GM21360 (cell line): ENCODE measurements at regions not wholly inside any gene's neighbourhood (a gene's known extent, or its start where the extent isn't known, plus 50 kb on each side); places are given as distances from the start of the nearest gene placed in this dataset.
"Not testable (repeated sequence)": the region's sequence is repeated elsewhere in the genome, so short reads cannot be mapped to it uniquely, and the experiment has no call there.

Experiments
- ATAC-seq: cut with Tn5 transposase; IDR thresholded peaks from one replicate; pipeline ENCODE4 v1.9.1; 2021; ENCODE audit warnings: mild to moderate bottlenecking, moderate library complexity; ENCODE audit not compliant: unreplicated experiment

- ATAC-seq: peak; percentile 46
Observed at GRCh38 chr3:72538070-72538745, 310.0 kb downstream of the SHQ1 start.

- no peak for ATAC-seq
Observed at GRCh38 chr3:72537448-72537847, 310.8 kb downstream of the SHQ1 start.

GRCh38 chr3:72536878-72537267, 311.4 kb downstream of the SHQ1 start:
- ATAC-seq: no peak

DNA sequence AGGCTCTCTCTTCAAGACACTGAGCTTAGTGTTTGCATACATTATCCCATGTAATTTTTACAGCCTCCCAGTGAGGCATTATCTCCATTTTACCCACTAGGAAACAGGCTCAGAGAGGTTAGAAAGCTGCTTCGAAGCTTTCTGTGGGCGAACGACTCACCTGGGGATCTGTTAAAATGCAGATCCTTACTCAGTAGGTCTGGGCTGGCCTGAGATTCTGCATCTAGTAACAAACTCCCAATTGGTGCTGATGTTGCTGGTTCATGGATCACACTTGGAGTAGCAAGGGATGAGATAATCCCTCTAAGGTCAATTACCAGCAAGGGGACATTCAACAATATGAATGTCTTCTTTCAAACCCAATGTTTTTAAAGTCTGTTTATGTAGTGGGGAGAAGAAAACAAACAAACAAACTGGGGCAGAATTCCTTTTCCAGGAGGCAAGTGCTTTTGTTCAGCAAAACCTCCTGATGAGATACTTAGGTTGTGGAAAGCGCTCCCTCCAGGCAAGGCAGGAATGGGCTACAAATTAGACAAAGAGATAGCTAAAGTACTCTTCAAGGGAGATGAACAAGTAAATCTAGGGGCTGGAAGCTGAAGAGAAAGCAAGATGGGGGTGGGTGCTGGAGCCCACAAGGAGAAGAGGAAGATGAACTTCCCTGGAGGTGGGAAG, 311.9 kb downstream of the SHQ1 start:
- no peak for ATAC-seq

GRCh38 chr3:72535772-72536171, 312.5 kb downstream of the SHQ1 start:
- ATAC-seq: no peak

- no peak for ATAC-seq
Observed at GRCh38 chr3:72533591-72534473, 314.4 kb downstream of the SHQ1 start.

DNA sequence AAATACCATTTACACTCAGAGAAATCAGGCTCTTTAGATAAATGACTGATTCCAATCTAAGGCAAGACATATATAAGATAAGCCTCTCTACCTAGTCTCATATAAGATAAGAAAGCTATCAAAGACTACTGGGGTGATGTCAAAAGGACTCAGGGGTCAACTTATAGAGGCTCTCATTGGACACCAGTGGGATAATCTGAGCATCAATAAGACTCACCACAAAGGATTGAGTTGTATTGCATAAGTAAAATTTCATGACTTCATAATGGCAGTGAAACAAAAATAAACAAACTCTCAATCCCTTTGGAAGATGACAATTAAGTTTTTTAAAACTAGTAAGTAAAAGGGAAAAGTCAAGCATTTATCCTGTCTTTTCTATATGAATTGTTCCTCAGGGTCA, 317.8 kb downstream of the SHQ1 start:
- ATAC-seq: no peak

DNA sequence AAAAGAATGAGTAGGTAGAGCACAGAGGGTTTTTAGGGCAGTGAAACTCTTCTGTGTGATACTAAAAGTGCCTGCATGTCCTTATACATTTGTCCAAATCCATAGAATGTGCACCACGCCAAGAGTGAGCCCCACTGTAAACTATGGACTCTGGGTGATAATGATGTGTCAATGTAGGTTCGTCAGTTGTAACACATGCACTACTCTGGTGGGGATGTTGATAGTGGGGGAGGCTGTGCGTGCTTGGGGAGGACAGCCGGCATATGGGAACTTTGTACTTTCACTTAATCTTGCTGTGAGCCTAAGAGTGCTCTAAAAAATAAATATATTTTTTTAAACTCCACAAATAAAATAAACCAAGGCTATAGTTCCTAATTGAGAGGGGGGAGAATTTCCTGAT, 319.2 kb downstream of the SHQ1 start:
- no peak for ATAC-seq

DNA sequence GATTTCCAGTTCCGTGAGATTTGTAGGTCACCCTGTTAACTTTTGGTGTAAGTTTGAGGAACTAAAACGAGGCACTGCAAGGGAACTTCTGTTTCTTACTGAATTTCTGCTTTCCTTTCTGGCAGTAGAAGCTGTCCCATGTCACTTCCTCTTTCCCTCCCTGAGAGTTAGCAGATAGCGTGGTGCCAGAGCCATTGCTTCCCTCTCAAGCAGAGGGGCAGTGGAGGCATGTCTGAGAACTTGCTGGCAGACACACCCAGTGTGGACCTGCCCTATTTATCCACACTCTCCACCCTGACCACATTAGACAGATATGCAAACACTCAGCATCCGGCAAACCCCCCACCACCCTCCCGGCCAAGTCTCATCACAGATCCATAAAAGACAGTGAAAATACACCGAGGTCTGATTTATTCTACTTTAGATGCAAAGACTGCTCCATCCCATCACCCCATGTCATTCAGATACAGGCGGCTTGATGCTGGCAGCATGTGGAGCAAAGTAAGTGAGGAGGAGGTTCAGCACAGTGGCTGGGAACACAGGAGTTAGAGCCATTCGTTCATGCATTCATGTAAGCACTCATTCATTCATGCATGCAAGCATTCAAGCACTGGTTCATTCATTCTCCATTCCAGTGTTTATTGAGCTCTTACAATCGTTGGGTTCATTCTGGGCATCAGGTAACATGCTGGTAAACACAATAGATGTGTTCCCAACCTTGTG, 324.7 kb downstream of the SHQ1 start:
- peak; percentile 86 for ATAC-seq

- ATAC-seq: no peak
Observed at GRCh38 chr3:72520690-72521308, 327.4 kb downstream of the SHQ1 start.

- no peak for ATAC-seq
Observed at GRCh38 chr3:72519946-72520604, 328.2 kb downstream of the SHQ1 start.

DNA sequence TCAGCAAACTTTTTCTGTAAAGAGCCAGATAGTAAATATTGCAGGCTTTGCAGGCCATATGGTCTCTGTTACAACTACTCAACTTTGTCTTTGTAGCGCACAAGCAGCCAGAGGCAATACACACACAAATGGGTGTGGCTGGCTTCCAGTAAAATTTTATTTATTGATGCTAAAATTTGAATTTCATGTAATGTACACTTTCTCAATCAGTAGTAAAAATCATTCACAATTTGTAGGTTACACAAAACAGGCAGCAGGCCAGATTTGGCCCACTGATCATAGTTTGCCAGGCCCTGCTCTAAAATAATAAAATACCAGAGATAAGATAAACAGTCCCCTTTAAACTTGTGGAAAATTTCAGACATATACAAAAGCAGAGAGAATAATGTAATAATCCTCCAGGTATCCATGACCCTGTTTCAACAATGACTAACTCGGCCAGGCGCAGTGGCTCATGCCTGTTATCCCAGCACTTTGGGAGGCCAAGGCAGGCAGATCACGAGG, 330.3 kb downstream of the SHQ1 start:
- no peak for ATAC-seq

GRCh38 chr3:72517336-72517735, 330.9 kb downstream of the SHQ1 start:
- ATAC-seq: no peak

DNA sequence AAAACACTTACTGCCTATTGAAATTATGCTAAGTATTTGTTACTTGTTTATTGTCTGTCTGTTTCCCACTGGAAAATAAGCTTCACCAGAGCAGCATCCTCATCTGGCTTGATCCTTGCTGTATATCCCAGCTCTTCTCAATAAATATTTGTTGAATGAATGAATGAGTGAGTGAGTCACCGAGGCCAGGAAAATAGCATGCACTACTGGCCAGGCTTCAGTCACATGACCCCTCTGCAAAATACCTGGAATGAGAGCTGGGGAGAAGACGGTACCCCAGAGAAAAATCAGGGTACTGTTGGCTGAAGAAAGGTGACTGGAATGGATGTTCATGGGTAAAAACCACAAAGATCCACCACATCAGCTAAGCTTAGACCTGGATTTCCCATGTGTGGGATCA, 331.9 kb downstream of the SHQ1 start:
- no peak for ATAC-seq

GRCh38 chr3:72515941-72516340, 332.3 kb downstream of the SHQ1 start:
- ATAC-seq: no peak

DNA sequence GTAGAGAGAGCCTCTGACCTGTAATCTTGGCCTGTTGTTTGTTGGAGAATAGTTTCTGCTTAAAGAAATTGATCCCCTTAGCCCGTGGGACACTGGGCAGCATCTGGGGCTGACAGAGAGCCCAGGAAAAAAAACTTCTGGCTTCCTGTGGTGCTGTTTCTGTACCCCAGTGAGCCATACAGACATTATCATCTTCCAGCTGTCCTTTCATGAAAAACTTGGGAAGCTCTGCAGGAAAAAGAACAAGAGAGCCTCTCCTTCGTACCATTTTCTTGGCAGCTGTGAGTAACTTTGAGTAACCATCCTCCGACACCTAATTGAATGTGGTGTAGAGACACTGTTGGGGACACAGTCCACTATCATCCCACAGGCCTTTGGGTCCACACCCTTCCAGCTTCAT, 333.0 kb downstream of the SHQ1 start:
- no peak for ATAC-seq

GRCh38 chr3:72510247-72510646, 338.0 kb downstream of the SHQ1 start:
- no peak for ATAC-seq

GRCh38 chr3:72505539-72506405, 342.5 kb downstream of the SHQ1 start:
- ATAC-seq: no peak

DNA sequence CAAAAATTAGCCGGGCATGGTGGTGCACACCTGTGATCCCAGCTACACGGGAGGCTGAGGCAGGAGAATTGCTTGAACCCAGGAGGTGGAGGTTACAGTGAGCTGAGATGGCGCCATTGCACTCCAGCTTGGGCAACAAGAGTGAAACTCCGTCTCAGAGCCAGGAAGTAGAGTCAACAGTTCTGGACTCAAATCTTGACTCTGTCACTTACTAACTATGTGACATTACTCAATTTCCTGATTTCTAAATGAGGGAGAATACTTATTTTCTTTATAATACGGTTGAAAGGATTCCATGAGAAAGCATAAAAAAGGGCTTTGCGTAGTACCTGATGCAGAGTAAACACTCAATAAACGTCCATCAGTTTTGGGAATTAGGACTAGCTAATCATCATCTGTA, 350.7 kb downstream of the SHQ1 start:
- not testable (repeated sequence) for ATAC-seq
